C4-2B (cell line): ENCODE measurements at regions not wholly inside any gene's neighbourhood (a gene's known extent, or its start where the extent isn't known, plus 50 kb on each side); places are given as distances from the start of the nearest gene placed in this dataset.

Experiments
- ZFX ChIP-seq: fragments of 450-650 bp; IDR thresholded peaks from 2 replicates; pipeline ENCODE4 v1.6.1; 2017
- TF ChIP-seq, protein P1 (sequence below): fragments of 450-650 bp; conservative IDR thresholded peaks from 2 replicates; pipeline ENCODE4 v1.5.1; 2017; ENCODE audit warnings: mild to moderate bottlenecking

DNA sequence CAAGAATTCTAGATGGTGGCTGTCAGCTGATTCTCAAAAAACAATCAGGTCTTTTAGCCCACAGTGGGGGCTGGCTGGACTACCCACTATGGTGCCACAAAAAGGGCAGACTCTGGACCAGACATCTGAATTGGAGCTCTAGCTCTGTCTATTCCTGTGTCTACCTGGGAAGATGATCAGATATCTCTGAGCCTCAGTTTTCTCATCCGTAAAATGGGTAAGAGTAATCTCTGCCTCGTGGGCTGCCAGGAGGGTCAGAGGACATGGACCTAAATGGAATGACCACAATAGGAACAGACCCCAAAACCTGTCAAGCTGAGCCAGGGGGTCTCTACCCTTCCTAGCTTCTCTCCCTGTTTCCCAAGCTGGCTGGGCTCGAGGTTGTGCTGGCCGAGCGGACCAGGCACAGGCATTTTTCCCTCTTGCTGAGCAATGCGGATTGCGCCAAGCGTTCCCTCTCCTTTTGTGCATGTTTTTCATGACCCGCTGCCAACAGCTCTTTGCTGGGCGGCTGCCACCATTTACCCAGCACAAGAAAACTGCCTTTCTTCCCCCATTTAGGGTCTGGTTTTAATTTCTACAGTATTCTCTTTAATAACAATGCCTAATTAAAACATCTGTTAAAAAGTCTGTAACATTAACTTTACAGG lies 74.7 kb upstream of the MAFB start:
- TF ChIP-seq, protein P1, sequence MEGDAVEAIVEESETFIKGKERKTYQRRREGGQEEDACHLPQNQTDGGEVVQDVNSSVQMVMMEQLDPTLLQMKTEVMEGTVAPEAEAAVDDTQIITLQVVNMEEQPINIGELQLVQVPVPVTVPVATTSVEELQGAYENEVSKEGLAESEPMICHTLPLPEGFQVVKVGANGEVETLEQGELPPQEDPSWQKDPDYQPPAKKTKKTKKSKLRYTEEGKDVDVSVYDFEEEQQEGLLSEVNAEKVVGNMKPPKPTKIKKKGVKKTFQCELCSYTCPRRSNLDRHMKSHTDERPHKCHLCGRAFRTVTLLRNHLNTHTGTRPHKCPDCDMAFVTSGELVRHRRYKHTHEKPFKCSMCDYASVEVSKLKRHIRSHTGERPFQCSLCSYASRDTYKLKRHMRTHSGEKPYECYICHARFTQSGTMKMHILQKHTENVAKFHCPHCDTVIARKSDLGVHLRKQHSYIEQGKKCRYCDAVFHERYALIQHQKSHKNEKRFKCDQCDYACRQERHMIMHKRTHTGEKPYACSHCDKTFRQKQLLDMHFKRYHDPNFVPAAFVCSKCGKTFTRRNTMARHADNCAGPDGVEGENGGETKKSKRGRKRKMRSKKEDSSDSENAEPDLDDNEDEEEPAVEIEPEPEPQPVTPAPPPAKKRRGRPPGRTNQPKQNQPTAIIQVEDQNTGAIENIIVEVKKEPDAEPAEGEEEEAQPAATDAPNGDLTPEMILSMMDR: no peak
- TF ChIP-seq ZFX: no peak
